ENCODE measurements at regions not wholly inside any gene's neighbourhood (a gene's known extent, or its start where the extent isn't known, plus 50 kb on each side); places are given as distances from the start of the nearest gene placed in this dataset.

- TF ChIP-seq CTCF (IDR thresholded peaks at IDR 0.05; ENCODE audit: insufficient read depth, low read length) = no peak
- H3K4me3 ChIP-seq (ENCODE audit: low read depth, low read length) = no peak overlapping the region
- DNase-seq (ENCODE audit: low read depth) = no peak
These were observed 750.3 kb downstream of the MAT2B start for GRCh38 chr5:164255598-164256213.

- peak; percentile 45 for DNase-seq (ENCODE audit: low read depth)
- no peak for TF ChIP-seq CTCF (IDR thresholded peaks at IDR 0.05; ENCODE audit: insufficient read depth, low read length)
- no peak overlapping the region for H3K4me3 ChIP-seq (ENCODE audit: low read depth, low read length)
These were observed 750.9 kb downstream of the MAT2B start for GRCh38 chr5:164256351-164256750.

- DNase-seq (ENCODE audit: low read depth) = no peak
- no peak for TF ChIP-seq CTCF (IDR thresholded peaks at IDR 0.05; ENCODE audit: insufficient read depth, low read length)
- no peak overlapping the region for H3K4me3 ChIP-seq (ENCODE audit: low read depth, low read length)
These were observed 751.5 kb downstream of the MAT2B start for GRCh38 chr5:164256954-164257353.

- peak; percentile 4 for DNase-seq (ENCODE audit: low read depth)
- H3K4me3 ChIP-seq (ENCODE audit: low read depth, low read length) = no peak overlapping the region
- TF ChIP-seq CTCF (IDR thresholded peaks at IDR 0.05; ENCODE audit: insufficient read depth, low read length) = no peak
These were observed 760.1 kb downstream of the MAT2B start for GRCh38 chr5:164265566-164265965.

- TF ChIP-seq CTCF (IDR thresholded peaks at IDR 0.05; ENCODE audit: insufficient read depth, low read length) = no peak
- DNase-seq (ENCODE audit: low read depth) = no peak
- no peak overlapping the region for H3K4me3 ChIP-seq (ENCODE audit: low read depth, low read length)
These were observed 761.2 kb downstream of the MAT2B start for GRCh38 chr5:164266571-164266970.

- peak; percentile 51 for DNase-seq (ENCODE audit: low read depth)
- no peak overlapping the region for H3K4me3 ChIP-seq (ENCODE audit: low read depth, low read length)
- no peak for TF ChIP-seq CTCF (IDR thresholded peaks at IDR 0.05; ENCODE audit: insufficient read depth, low read length)
These were observed 772.3 kb downstream of the MAT2B start for GRCh38 chr5:164277720-164278119.

GRCh38 chr5:164289526-164289925 is 784.1 kb downstream of the MAT2B start:
- TF ChIP-seq CTCF (IDR thresholded peaks at IDR 0.05; ENCODE audit: insufficient read depth, low read length) = no peak
- H3K4me3 ChIP-seq (ENCODE audit: low read depth, low read length) = no peak overlapping the region
- DNase-seq (ENCODE audit: low read depth) = peak; percentile 35
